Skeletal muscle cell (primary cell): ENCODE measurements at regions not wholly inside any gene's neighbourhood (a gene's known extent, or its start where the extent isn't known, plus 50 kb on each side); places are given as distances from the start of the nearest gene placed in this dataset.

Experiments
- DNase-seq: peaks from one replicate; pipeline ENCODE4 v3.0.0-alpha.2; 2010; ENCODE audit warnings: low read depth
- H3K4me3 ChIP-seq: 2 replicates; pipeline ENCODE4 v1.5.1; 2011; ENCODE audit warnings: low read depth, mild to moderate bottlenecking, control low read depth, low read length, moderate library complexity

GRCh38 chr2:4522498-4523421, 819.4 kb downstream of the DCDC2C start:
- no peak overlapping the region for H3K4me3 ChIP-seq
- no peak for DNase-seq

DNA sequence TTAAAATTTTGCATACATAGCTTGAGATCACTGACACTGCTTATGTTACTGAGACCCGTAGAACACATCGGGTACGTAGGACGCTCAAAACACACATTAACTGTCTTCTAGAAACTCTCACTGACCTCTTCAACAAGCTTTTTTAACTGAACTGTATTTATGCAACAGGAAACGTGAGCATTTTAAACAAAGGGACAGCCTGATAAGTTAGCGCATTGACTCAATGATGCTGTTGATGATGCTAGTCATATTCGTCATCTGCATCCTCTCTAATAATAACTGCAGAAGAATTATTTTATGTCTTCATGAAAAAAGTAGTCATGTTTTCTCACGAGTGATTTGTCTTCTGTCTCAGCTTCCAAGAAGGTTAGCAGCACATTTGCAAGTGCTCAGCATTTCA, 824.0 kb downstream of the DCDC2C start:
- DNase-seq = no peak
- no peak overlapping the region for H3K4me3 ChIP-seq

DNA sequence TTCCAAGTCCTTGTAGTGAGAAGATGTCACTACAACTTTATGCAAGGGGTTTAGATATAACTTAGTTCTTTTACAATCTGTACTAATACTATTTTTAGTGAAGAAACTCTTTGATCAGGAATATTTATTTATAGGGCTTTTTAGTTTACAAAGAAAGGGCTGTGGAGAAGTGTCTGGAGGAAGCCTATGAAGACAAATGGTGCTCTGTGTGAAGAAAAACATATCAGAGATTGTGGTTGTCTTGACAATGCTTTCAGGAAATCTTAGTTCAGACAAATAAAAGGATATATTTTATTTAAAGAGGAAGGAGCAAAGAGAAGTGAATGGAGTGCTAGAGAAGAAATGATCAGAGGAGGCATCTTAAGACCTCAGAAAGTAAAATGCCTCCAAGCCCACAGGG, 824.9 kb downstream of the DCDC2C start:
- H3K4me3 ChIP-seq = no peak overlapping the region
- no peak for DNase-seq

DNA sequence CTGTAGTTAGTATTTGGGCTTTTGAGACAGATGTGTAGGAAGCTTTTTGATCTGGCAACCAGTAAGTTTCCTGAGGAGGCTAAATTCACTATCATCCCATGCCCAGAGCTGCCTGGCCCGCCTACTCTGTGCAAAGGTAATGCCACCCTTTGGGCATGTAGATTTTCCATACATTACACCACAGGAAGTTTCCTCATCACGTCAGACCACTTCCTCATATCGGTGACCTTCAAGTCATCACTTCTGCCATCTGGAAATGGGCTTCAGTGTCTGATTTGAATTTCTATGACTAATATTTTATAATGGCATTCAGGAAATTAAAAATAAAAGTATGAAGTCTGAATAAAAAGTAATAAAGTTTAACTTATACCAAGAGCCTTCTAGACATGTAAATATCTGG, 825.4 kb downstream of the DCDC2C start:
- DNase-seq = no peak
- no peak overlapping the region for H3K4me3 ChIP-seq

GRCh38 chr2:4529738-4530137, 826.4 kb downstream of the DCDC2C start:
- no peak overlapping the region for H3K4me3 ChIP-seq
- DNase-seq = no peak

DNA sequence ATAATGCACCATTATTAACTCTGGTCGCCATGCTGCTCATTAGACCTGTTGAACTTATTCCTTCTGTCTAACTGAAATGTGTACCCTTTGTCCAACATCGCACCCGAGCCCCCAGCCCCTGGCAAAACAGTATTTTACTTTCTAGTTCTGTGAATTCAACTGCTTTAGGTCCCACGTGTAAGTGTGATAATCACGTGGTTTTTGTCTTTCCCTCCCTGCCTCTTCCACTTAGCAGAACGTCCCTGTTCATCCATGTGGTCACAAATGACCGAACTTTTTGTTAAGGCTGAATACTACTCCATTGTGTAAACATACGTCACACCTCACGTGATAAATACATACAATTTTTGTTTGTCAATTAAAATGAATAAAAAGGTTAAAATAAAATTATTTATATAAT, 826.9 kb downstream of the DCDC2C start:
- DNase-seq = no peak
- no peak overlapping the region for H3K4me3 ChIP-seq

DNA sequence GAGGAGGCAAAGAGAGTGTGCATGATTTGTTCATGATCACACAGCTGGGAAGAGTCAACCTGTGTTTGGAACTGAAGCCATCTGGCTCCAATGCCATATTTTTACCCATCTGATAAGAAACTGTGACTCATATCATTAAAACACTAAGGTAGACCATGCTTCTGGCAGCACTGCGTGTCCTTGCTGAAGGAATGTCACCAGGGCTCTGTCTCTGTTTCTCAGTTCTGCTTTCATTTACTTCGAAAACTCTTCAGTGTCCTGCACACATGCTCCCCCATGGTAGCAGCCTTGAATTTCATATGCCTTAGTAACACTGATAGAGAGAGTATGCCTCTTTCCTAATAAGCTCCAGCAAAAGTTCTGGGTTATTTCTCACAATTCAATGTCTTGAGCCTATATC, 830.4 kb downstream of the DCDC2C start:
- DNase-seq = no peak
- H3K4me3 ChIP-seq = no peak overlapping the region

- no peak overlapping the region for H3K4me3 ChIP-seq
- no peak for DNase-seq
Observed at GRCh38 chr2:4539121-4539520, 835.7 kb downstream of the DCDC2C start.

GRCh38 chr2:4549666-4550210, 846.4 kb downstream of the DCDC2C start:
- DNase-seq = no peak
- H3K4me3 ChIP-seq = no peak overlapping the region

DNA sequence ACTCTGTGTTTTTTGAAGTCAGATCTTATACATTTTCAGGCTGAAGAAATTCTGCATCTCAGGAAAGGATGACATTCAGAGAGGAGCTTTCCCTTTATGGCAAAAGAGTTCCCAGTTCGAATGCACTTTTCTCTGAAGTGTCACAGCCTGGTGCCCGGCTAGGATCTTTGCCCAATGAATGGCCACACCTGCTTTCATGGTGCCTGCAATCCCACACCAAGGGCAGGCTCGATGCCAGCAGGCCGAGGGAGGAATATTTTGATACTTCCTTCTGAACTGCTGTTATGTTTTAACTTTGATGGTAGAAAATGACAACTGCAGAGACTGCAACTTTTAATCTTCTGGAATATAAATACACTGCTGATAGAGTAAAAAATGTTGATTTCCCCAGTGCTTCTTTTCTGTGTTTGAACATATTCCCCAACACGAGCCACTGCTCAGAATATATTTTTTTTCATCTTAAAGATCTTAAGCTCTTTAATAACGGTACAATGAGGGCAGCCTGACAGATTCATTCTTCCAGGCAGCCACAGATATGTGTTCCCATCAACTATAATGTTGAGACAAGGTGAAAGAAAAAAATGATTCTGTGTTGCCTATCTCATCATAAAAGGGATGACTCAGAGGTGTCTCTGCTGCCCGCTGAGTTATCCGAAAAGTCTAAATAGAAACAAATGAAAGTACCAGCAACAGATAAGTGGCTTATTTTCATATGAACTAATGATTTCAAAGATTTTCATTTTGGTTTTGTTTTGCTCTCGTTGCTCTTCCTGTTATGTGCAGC, 848.5 kb downstream of the DCDC2C start:
- no peak overlapping the region for H3K4me3 ChIP-seq
- no peak for DNase-seq

DNA sequence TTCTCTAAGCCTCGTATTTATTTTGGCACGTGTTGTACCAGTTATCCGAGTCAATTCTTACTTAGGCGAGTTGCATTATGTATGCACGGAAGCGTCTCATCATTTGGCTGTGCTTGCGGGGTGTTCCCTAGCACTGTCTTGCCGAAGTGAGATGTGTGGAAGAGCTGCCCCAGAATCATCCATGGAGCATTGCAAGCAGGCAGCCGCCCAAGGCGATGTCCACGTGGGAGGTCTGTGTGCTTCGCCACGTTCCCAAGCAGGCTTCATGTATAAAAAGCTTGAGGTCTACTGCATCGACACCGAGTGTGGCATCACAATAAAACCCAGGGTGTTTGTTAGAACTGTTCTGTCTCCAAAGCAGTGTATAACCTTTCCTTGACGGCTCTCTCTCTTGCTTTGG, 849.9 kb downstream of the DCDC2C start:
- no peak overlapping the region for H3K4me3 ChIP-seq
- no peak for DNase-seq

- DNase-seq = no peak
- H3K4me3 ChIP-seq = no peak overlapping the region
Observed at GRCh38 chr2:4556135-4556896, 852.9 kb downstream of the DCDC2C start.

GRCh38 chr2:4561196-4561595, 857.8 kb downstream of the DCDC2C start:
- DNase-seq = no peak
- H3K4me3 ChIP-seq = no peak overlapping the region

GRCh38 chr2:4576075-4576474, 872.7 kb downstream of the DCDC2C start:
- H3K4me3 ChIP-seq = no peak overlapping the region
- DNase-seq = no peak

- H3K4me3 ChIP-seq = no peak overlapping the region
- no peak for DNase-seq
Observed at GRCh38 chr2:4579977-4580376, 876.6 kb downstream of the DCDC2C start.

DNA sequence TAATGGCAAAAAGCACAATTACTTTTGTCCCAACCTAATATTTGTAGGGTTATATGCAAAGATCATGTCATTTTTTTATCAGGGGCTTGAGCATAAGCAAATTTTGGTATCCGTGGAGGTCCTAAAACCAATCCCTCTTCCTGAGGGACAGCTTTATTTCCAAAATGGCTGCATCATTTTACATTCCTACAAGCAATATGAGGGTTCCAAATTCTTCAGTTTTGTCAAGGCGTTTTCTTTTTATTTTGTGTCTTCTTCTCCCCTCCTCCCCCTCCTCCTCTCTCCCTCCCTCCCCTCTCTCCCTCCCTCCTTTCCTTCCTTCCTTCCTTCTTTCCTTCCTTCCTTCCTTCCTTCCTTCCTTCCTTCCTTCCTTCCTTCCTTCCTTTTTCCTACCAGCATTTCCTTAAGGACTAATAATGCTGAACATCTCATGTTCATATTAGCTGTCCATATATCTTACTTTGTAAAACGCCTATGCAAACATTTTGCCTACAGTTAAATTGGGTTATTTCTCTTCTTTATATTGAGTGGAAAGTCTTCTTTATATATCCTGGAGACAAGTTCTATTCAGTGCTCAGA, 881.8 kb downstream of the DCDC2C start:
- H3K4me3 ChIP-seq = no peak overlapping the region
- DNase-seq = no peak

- no peak overlapping the region for H3K4me3 ChIP-seq
- DNase-seq = no peak
Observed at GRCh38 chr2:4588606-4589005, 885.2 kb downstream of the DCDC2C start.

GRCh38 chr2:4591261-4591660, 887.9 kb downstream of the DCDC2C start:
- no peak for DNase-seq
- H3K4me3 ChIP-seq = no peak overlapping the region

- no peak for DNase-seq
- no peak overlapping the region for H3K4me3 ChIP-seq
Observed at GRCh38 chr2:4597400-4597799, 894.0 kb downstream of the DCDC2C start.
